Nephron progenitor cell (in vitro differentiated cells): ENCODE measurements at regions not wholly inside any gene's neighbourhood (a gene's known extent, or its start where the extent isn't known, plus 50 kb on each side); places are given as distances from the start of the nearest gene placed in this dataset.

Experiments
- DNase-seq: peaks from one replicate; pipeline ENCODE4 v3.0.0; 2021
- H3K27ac Mint-ChIP-seq: 2 replicates; pipeline ENCODE4 v1.8.0; 2021; ENCODE audit warnings: mild to moderate bottlenecking, moderate library complexity, mixed read lengths
- H3K27me3 Mint-ChIP-seq: 2 replicates; pipeline ENCODE4 v1.8.0; 2021; ENCODE audit warnings: mild to moderate bottlenecking, low read depth, mixed read lengths; ENCODE audit not compliant: poor library complexity
- H3K36me3 Mint-ChIP-seq: 2 replicates; pipeline ENCODE4 v1.8.0; 2021; ENCODE audit warnings: low read depth, mixed read lengths
- H3K4me1 Mint-ChIP-seq: 2 replicates; pipeline ENCODE4 v1.8.0; 2021; ENCODE audit warnings: mixed read lengths
- H3K4me3 Mint-ChIP-seq: 2 replicates; pipeline ENCODE4 v1.8.0; 2021; ENCODE audit warnings: mild to moderate bottlenecking, moderate library complexity, mixed read lengths
- H3K9me3 Mint-ChIP-seq: 2 replicates; pipeline ENCODE4 v1.8.0; 2021; ENCODE audit warnings: mild to moderate bottlenecking, moderate library complexity, mixed read lengths
- TF ChIP-seq, protein P1 (sequence below): fragments of 200-600 bp; sonication (generic); IDR thresholded peaks from 2 replicates; pipeline ENCODE4 v1.5.0; 2021; ENCODE audit warnings: antibody characterized with exemption

DNA sequence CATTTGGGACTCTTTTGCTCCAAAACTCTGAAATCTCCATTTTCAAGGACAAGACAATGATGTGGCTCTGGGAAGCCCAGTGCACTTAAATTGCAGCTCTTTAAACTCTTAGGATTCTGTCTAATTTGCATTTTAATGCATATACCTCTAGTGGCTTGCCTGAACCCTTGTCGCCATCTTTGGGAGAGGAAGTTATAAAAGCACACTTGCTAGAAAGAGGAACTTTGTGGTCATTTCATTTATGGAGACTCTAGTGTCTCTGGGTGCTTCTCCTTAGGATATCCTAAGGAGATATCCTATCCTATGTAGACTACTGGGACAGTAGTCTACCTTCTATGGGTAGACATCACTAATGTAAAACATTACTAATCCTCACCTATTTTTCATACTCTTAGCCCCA lies 77.3 kb upstream of the SLC1A3 start:
- Mint-ChIP-seq H3K9me3 (no peaks in the 10 kb centered on the region), H3K27me3 (no peaks in the 10 kb centered on the region), H3K27ac (no peak overlapping the region), H3K4me1 (no peaks in the 10 kb centered on the region), H3K36me3 (no peaks in the 10 kb centered on the region), H3K4me3 (no peak overlapping the region)
- TF ChIP-seq, protein P1, sequence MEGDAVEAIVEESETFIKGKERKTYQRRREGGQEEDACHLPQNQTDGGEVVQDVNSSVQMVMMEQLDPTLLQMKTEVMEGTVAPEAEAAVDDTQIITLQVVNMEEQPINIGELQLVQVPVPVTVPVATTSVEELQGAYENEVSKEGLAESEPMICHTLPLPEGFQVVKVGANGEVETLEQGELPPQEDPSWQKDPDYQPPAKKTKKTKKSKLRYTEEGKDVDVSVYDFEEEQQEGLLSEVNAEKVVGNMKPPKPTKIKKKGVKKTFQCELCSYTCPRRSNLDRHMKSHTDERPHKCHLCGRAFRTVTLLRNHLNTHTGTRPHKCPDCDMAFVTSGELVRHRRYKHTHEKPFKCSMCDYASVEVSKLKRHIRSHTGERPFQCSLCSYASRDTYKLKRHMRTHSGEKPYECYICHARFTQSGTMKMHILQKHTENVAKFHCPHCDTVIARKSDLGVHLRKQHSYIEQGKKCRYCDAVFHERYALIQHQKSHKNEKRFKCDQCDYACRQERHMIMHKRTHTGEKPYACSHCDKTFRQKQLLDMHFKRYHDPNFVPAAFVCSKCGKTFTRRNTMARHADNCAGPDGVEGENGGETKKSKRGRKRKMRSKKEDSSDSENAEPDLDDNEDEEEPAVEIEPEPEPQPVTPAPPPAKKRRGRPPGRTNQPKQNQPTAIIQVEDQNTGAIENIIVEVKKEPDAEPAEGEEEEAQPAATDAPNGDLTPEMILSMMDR: no peak
- DNase-seq: no peak

DNA sequence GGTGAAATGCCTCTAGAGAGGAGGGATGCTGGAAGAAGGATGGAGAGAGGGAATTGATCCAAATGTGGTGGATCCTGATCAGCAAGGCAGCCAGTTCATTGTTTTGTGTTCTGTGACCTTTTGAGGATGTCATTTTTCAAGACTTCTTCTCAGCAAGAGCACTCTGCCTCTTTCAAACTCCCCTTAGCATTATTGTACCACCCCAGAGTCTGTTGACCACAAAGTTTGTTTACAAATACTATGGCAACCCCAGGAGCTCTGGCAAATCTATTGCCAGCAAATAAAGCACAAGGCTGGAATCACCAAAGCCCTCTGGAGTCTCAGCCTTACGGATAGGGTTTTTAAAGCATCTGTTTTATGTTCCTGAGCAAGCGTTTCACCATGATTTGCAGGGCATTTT lies 76.2 kb upstream of the SLC1A3 start:
- Mint-ChIP-seq H3K36me3 (no peaks in the 10 kb centered on the region), H3K27me3 (no peaks in the 10 kb centered on the region), H3K9me3 (no peaks in the 10 kb centered on the region), H3K27ac (no peak overlapping the region), H3K4me3 (no peak overlapping the region), H3K4me1 (no peaks in the 10 kb centered on the region)
- no peak for DNase-seq
- TF ChIP-seq, protein P1: no peak

DNA sequence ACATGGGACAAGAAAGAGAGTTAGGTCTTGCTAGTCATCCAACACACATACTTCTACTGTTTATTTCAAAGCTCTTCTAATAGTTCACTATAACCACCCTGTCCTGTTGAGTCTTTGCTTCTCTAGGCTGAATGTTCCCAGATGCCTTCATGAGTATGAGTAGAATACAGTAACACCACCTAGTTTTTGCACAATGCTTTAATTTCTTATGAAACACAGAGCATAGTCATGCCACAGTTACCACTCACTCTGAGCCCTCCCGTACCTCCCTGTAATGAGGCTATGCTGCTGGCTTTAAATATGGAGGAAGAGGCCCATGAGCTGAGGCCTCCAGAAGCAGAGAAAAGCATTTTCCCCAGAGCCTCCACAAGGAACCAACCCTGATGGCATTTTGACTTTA lies 75.0 kb upstream of the SLC1A3 start:
- Mint-ChIP-seq H3K27ac (no peak overlapping the region), H3K27me3 (no peaks in the 10 kb centered on the region), H3K9me3 (no peaks in the 10 kb centered on the region), H3K36me3 (no peaks in the 10 kb centered on the region), H3K4me1 (no peaks in the 10 kb centered on the region), H3K4me3 (no peak overlapping the region)
- TF ChIP-seq, protein P1: no peak
- DNase-seq: no peak

DNA sequence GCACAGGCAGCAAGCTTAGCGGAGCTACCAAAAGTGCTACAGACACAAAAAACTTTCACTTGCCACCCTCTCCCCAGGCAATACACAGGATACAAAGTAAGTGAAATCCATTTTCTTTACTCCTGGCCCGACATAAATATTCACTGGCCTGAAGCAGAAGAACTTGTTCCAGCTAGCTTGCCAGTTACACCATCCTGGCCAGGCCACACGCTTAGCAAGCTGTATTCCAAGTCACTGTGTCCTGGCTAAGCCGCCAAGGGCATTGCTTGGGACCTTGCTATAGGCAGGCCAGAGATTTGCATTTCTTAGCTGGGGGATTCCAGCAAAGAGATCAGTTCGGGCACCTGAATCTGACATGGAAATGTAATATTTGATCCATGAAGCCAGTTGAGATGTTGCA lies 71.0 kb upstream of the SLC1A3 start:
- Mint-ChIP-seq H3K27me3 (no peaks in the 10 kb centered on the region), H3K27ac (no peak overlapping the region)

DNA sequence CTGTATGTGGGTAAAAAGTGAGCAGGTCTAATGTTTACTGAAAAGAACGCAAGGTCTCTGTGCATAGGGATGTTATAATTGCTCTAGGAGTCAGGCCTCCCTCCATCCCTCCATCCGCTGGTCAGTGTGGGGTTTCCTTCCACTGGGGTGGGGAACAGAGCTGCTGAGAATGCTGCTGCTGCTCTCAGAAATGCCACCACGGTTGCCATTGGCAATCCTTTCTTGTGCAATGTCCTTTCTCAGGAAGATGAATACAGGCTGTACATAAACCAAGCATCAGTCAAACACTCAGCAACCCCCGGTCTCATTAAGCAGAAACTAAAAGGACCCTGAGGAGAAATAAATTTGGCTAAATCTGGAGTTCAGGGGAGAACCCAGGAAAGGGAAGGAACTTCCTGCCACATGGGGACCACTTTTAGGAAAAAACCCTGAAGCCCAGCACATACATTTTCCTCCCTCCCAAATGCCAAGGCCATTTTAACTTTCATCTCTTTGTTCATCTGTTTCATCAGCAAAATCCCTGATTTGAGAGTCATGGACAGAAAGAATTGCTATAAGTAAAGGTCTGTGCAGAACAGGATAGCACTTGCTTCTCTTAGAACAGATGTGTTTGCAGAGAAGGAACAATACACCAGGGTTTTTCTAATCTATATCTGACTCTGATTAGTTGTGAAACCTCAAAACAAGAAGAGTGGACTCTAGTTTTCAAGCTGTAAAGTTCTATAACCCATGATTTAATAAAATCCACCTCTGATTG lies 70.4 kb upstream of the SLC1A3 start:
- no peaks in the 10 kb centered on the region for H3K4me1 Mint-ChIP-seq
- no peak for DNase-seq
- H3K36me3 Mint-ChIP-seq: no peaks in the 10 kb centered on the region
- H3K27me3 Mint-ChIP-seq: no peaks in the 10 kb centered on the region
- no peak overlapping the region for H3K4me3 Mint-ChIP-seq
- H3K9me3 Mint-ChIP-seq: no peaks in the 10 kb centered on the region
- H3K27ac Mint-ChIP-seq: no peak overlapping the region
- TF ChIP-seq, protein P1: no peak

More for the DNA sequence above, 71.0 kb upstream of the SLC1A3 start:
- DNase-seq: no peak
- Mint-ChIP-seq H3K4me3 (no peak overlapping the region), H3K9me3 (no peaks in the 10 kb centered on the region), H3K4me1 (no peaks in the 10 kb centered on the region), H3K36me3 (no peaks in the 10 kb centered on the region)
- TF ChIP-seq, protein P1: no peak

DNA sequence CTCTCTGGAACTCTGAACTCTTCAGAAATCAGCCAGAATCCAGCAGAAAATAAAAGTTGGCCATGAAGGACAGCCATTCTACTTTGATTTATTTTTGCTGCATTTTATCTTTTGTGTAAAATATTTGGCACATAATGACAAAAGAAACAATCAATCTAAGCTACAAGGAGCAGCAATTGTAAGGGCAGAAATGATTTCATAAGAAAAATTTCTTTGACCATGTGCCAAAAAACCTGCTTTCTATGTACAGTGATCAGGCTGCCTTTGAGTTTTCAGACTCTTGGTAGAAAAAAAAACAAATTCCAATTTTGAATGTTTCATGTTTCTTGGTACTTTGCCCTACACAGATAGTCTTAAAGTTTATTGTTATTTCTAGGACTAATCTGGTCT lies 69.8 kb upstream of the SLC1A3 start:
- Mint-ChIP-seq H3K36me3 (no peaks in the 10 kb centered on the region), H3K9me3 (no peaks in the 10 kb centered on the region), H3K4me1 (no peaks in the 10 kb centered on the region), H3K27ac (no peak overlapping the region), H3K4me3 (no peak overlapping the region), H3K27me3 (no peaks in the 10 kb centered on the region)
- no peak for DNase-seq
- TF ChIP-seq, protein P1: no peak
